ENCODE measurements at regions not wholly inside any gene's neighbourhood (a gene's known extent, or its start where the extent isn't known, plus 50 kb on each side); places are given as distances from the start of the nearest gene placed in this dataset.

- DNase-seq (ENCODE audit: low read depth in 4 of 4, low spot score in 1 of 4), result no peak
Measured at GRCh38 chr16:55115506-55115905, 184.8 kb downstream of the IRX5 start.

- DNase-seq (ENCODE audit: low read depth in 4 of 4, low spot score in 1 of 4), result no peak
Measured at GRCh38 chr16:55116165-55116920, 185.7 kb downstream of the IRX5 start.

- DNase-seq (ENCODE audit: low read depth in 4 of 4, low spot score in 1 of 4), result no peak
Measured at GRCh38 chr16:55118701-55119260, 188.1 kb downstream of the IRX5 start.

- no peak for DNase-seq (ENCODE audit: low read depth in 4 of 4, low spot score in 1 of 4)
Measured at GRCh38 chr16:55120408-55120807, 189.7 kb downstream of the IRX5 start.

GRCh38 chr16:55120826-55121225 lies 190.2 kb downstream of the IRX5 start:
- DNase-seq (ENCODE audit: low read depth in 4 of 4, low spot score in 1 of 4), result no peak

GRCh38 chr16:55123652-55124051 lies 193.0 kb downstream of the IRX5 start:
- no peak for DNase-seq (ENCODE audit: low read depth in 4 of 4, low spot score in 1 of 4)

GRCh38 chr16:55125818-55126385 lies 195.2 kb downstream of the IRX5 start:
- DNase-seq (ENCODE audit: low read depth in 4 of 4, low spot score in 1 of 4), result no peak

GRCh38 chr16:55126456-55126855 lies 195.8 kb downstream of the IRX5 start:
- no peak for DNase-seq (ENCODE audit: low read depth in 4 of 4, low spot score in 1 of 4)

GRCh38 chr16:55130456-55130855 lies 193.5 kb upstream of the IRX6 start:
- no peak for DNase-seq (ENCODE audit: low read depth in 4 of 4, low spot score in 1 of 4)

GRCh38 chr16:55130911-55131310 lies 193.1 kb upstream of the IRX6 start:
- DNase-seq (ENCODE audit: low read depth in 4 of 4, low spot score in 1 of 4), result no peak

- no peak for DNase-seq (ENCODE audit: low read depth in 4 of 4, low spot score in 1 of 4)
Measured at GRCh38 chr16:55133654-55134053, 190.3 kb upstream of the IRX6 start.

- no peak for DNase-seq (ENCODE audit: low read depth in 4 of 4, low spot score in 1 of 4)
Measured at GRCh38 chr16:55136356-55137150, 187.4 kb upstream of the IRX6 start.

GRCh38 chr16:55138298-55138697 lies 185.7 kb upstream of the IRX6 start:
- no peak for DNase-seq (ENCODE audit: low read depth in 4 of 4, low spot score in 1 of 4)

GRCh38 chr16:55142405-55142804 lies 181.6 kb upstream of the IRX6 start:
- DNase-seq (ENCODE audit: low read depth in 4 of 4, low spot score in 1 of 4), result no peak

GRCh38 chr16:55144651-55145050 lies 179.4 kb upstream of the IRX6 start:
- no peak for DNase-seq (ENCODE audit: low read depth in 4 of 4, low spot score in 1 of 4)

GRCh38 chr16:55145771-55146603 lies 178.0 kb upstream of the IRX6 start:
- no peak for DNase-seq (ENCODE audit: low read depth in 4 of 4, low spot score in 1 of 4)

GRCh38 chr16:55146966-55147365 lies 177.0 kb upstream of the IRX6 start:
- no peak for DNase-seq (ENCODE audit: low read depth in 4 of 4, low spot score in 1 of 4)

- DNase-seq (ENCODE audit: low read depth in 4 of 4, low spot score in 1 of 4), result no peak
Measured at GRCh38 chr16:55147396-55147795, 176.6 kb upstream of the IRX6 start.

GRCh38 chr16:55149622-55150021 lies 174.4 kb upstream of the IRX6 start:
- DNase-seq (ENCODE audit: low read depth in 4 of 4, low spot score in 1 of 4), result no peak

GRCh38 chr16:55151561-55152305 lies 172.3 kb upstream of the IRX6 start:
- DNase-seq (ENCODE audit: low read depth in 4 of 4, low spot score in 1 of 4), result no peak
